Epithelial cell of proximal tubule (primary cell): ENCODE measurements at regions not wholly inside any gene's neighbourhood (a gene's known extent, or its start where the extent isn't known, plus 50 kb on each side); places are given as distances from the start of the nearest gene placed in this dataset.

Experiments used
- DNase-seq: peaks from one replicate; pipeline ENCODE4 v3.0.0-alpha.2; 2011; ENCODE audit warnings: low read depth
- H3K4me3 ChIP-seq: 2 replicates; pipeline ENCODE4 v1.5.1; 2011; ENCODE audit warnings: low read depth, mild to moderate bottlenecking, low read length
- CTCF ChIP-seq: conservative IDR thresholded peaks from 2 replicates; pipeline ENCODE4 v1.5.1; 2012; ENCODE audit warnings: low read depth, mild to moderate bottlenecking, low read length

DNA sequence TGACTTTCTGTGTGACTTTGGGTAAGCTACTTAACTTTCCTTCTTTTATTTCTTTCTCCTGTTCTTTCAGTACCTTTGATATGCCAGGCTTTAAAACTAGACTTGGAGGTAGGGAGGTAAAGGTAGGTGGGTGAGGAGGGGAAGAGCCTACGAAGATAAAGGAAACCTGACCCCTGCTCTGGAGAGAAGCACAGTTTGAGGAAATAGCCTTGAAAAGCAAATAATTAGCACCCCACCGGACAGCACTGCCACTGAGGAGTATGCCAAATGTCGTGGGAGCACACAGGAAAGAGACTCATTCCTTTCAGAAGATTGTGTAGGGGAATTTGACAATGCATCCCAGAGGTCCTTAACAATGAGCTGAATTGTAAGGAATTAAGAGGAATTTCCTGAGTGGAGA lies 65.2 kb upstream of the SPAG17 start:
- no peak for DNase-seq
- no peak for TF ChIP-seq CTCF
- H3K4me3 ChIP-seq, result no peak overlapping the region

- no peak for TF ChIP-seq CTCF
- no peak for DNase-seq
- no peak overlapping the region for H3K4me3 ChIP-seq
These were observed 64.6 kb upstream of the SPAG17 start for GRCh38 chr1:118249641-118250040.

DNA sequence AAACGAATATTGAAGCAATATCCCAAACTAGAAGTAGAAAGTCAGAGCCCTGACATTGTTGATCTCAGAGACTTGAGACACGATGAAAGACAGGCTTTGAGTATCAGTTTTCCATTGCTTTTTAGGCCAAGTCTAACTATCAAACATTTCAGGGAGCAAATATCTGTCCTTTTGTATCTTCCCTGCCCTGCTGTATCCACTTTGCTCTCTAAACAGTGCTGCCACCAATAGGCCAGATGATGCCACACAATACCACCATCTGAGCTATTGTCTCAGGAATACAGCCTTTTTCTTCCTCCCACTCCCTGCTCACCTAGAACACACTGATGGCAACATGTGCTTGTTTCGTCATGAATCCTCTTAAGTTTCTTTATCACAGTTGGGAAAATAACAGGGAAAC lies 62.6 kb upstream of the SPAG17 start:
- H3K4me3 ChIP-seq, result no peak overlapping the region
- peak; percentile 69 for TF ChIP-seq CTCF
- DNase-seq, result no peak

- no peak for TF ChIP-seq CTCF
- DNase-seq, result no peak
- H3K4me3 ChIP-seq, result no peak overlapping the region
These were observed 61.6 kb upstream of the SPAG17 start for GRCh38 chr1:118246646-118247045.

- no peak for DNase-seq
- no peak overlapping the region for H3K4me3 ChIP-seq
- no peak for TF ChIP-seq CTCF
These were observed 59.2 kb upstream of the SPAG17 start for GRCh38 chr1:118244194-118244593.

DNA sequence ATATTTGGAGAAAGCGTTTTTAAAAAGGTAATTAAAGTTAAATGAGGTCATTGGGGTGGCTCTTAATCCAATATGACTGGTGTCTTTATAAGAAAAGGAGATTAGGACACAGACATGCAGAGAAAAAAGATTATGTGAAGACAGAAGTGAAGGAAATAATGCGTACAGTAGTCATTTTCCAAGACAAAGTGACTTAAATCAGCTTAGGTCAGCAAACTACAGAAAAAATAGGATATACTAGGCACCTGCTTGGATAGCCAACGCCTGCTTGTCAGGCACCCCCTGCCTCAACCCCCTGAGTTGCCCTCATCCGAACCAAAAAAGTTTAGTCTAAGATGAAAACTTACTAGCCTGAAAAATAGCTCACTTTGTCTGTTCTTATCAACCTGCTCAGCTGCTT lies 58.2 kb upstream of the SPAG17 start:
- no peak for DNase-seq
- TF ChIP-seq CTCF, result no peak
- H3K4me3 ChIP-seq, result no peak overlapping the region
